Calu3 (cell line): ENCODE measurements at regions not wholly inside any gene's neighbourhood (a gene's known extent, or its start where the extent isn't known, plus 50 kb on each side); places are given as distances from the start of the nearest gene placed in this dataset.

Experiments used
- BruUV-seq: library from RNA; stranded (reverse); fragments of 400-500 nt; replicated peaks from 2 replicates; lab custom pipeline; 2021; lab: Mats Ljungman, UMichigan
- CTCF ChIA-PET: fragments of 300-600 bp; sonication (Branson Sonifier 250); formaldehyde crosslinking; loops from one replicate; lab custom pipeline; 2022; ENCODE audit warnings: antibody characterized with exemption; lab: Charles Lee
- DNase-seq: peaks from one replicate; pipeline ENCODE4 v3.0.0; 2022
- H3K27ac Mint-ChIP-seq: one replicate; pipeline ENCODE4 v1.8.0; 2022; ENCODE audit warnings: mixed read lengths; ENCODE audit not compliant: unreplicated experiment
- H3K27me3 Mint-ChIP-seq: one replicate; pipeline ENCODE4 v1.8.0; 2022; ENCODE audit warnings: mixed read lengths; ENCODE audit not compliant: unreplicated experiment
- H3K36me3 Mint-ChIP-seq: one replicate; pipeline ENCODE4 v1.8.0; 2022; ENCODE audit warnings: mild to moderate bottlenecking, moderate library complexity, mixed read lengths; ENCODE audit not compliant: insufficient read depth, unreplicated experiment
- H3K4me1 Mint-ChIP-seq: one replicate; pipeline ENCODE4 v1.8.0; 2022; ENCODE audit warnings: mild to moderate bottlenecking, low read depth, mixed read lengths; ENCODE audit not compliant: unreplicated experiment
- H3K4me3 Mint-ChIP-seq: one replicate; pipeline ENCODE4 v1.8.0; 2022; ENCODE audit warnings: mild to moderate bottlenecking, low read depth, moderate library complexity, mixed read lengths; ENCODE audit not compliant: unreplicated experiment
- H3K9me3 Mint-ChIP-seq: one replicate; pipeline ENCODE4 v1.8.0; 2022; ENCODE audit warnings: low read depth, mixed read lengths; ENCODE audit not compliant: unreplicated experiment
- CTCF ChIP-seq: fragments of 200-600 bp; IDR thresholded peaks from one replicate; pipeline ENCODE4 v1.8.0; 2022; ENCODE audit warnings: antibody characterized with exemption; ENCODE audit not compliant: unreplicated experiment
- intact Hi-C: fragments of 100-400 bp; cut with micrococcal nuclease; formaldehyde crosslinking; loops from one replicate; pipeline ENCODE4 v1.10.0; 2022; ENCODE audit not compliant: unreplicated experiment

GRCh38 chr11:134554861-134555260 is 142.8 kb upstream of the B3GAT1 start:
- DNase-seq = no peak
- Mint-ChIP-seq H3K9me3 (peaks cover 8% of the 10 kb centered on the region), H3K4me1 (no peaks in the 10 kb centered on the region), H3K27ac (no peak overlapping the region), H3K27me3 (peaks cover 12% of the 10 kb centered on the region), H3K4me3 (no peak overlapping the region), H3K36me3 (no peaks in the 10 kb centered on the region)
- CTCF ChIA-PET = no interaction called here
- no peak for TF ChIP-seq CTCF
- intact Hi-C loops = no loop called here
- BruUV-seq = no TSS peak

GRCh38 chr11:134554106-134554505 is 142.1 kb upstream of the B3GAT1 start:
- no TSS peak for BruUV-seq
- no peak for TF ChIP-seq CTCF
- Mint-ChIP-seq H3K36me3 (no peaks in the 10 kb centered on the region), H3K4me1 (no peaks in the 10 kb centered on the region), H3K4me3 (no peak overlapping the region), H3K9me3 (peaks cover 8% of the 10 kb centered on the region), H3K27ac (no peak overlapping the region), H3K27me3 (peaks cover 12% of the 10 kb centered on the region)
- CTCF ChIA-PET = no interaction called here
- intact Hi-C loops = no loop called here
- DNase-seq = no peak

GRCh38 chr11:134552749-134553148 is 140.7 kb upstream of the B3GAT1 start:
- H3K9me3 Mint-ChIP-seq = peaks cover 5% of the 10 kb centered on the region
- no peak for DNase-seq
- no peak overlapping the region for H3K4me3 Mint-ChIP-seq
- no peaks in the 10 kb centered on the region for H3K27me3 Mint-ChIP-seq
- H3K36me3 Mint-ChIP-seq = no peaks in the 10 kb centered on the region
- no peaks in the 10 kb centered on the region for H3K4me1 Mint-ChIP-seq
- CTCF ChIA-PET = no interaction called here
- TF ChIP-seq CTCF = no peak
- intact Hi-C loops = no loop called here
- H3K27ac Mint-ChIP-seq = no peak overlapping the region
- no TSS peak for BruUV-seq

GRCh38 chr11:134545521-134545920 is 133.5 kb upstream of the B3GAT1 start:
- BruUV-seq = no TSS peak
- Mint-ChIP-seq H3K4me1 (no peaks in the 10 kb centered on the region), H3K27me3 (no peaks in the 10 kb centered on the region), H3K9me3 (peaks cover 17% of the 10 kb centered on the region), H3K36me3 (no peaks in the 10 kb centered on the region), H3K27ac (no peak overlapping the region), H3K4me3 (no peak overlapping the region)
- TF ChIP-seq CTCF = no peak
- CTCF ChIA-PET = no interaction called here
- intact Hi-C loops = no loop called here
- no peak for DNase-seq
